CD4-positive, alpha-beta T cell treated with Interleukin-15 for 1 hour (primary cell): ENCODE measurements at regions not wholly inside any gene's neighbourhood (a gene's known extent, or its start where the extent isn't known, plus 50 kb on each side); places are given as distances from the start of the nearest gene placed in this dataset.
A peak's percentile ranks its signal among the peaks of the same experiment; 100 is the strongest.
"Not testable (repeated sequence)": the region's sequence is repeated elsewhere in the genome, so short reads cannot be mapped to it uniquely, and the experiment has no call there.

ENCODE experiments used
- DNase-seq: peaks from one replicate; pipeline ENCODE4 v3.0.0-alpha.2; 2020

- not testable (repeated sequence) for DNase-seq
Measured at GRCh38 chr1:146883190-146883589, 54.9 kb upstream of the NBPF12 start.

GRCh38 chr1:146881096-146881495 is 57.0 kb upstream of the NBPF12 start:
- not testable (repeated sequence) for DNase-seq

- not testable (repeated sequence) for DNase-seq
Measured at GRCh38 chr1:146863799-146864319, 74.3 kb upstream of the NBPF12 start.

- DNase-seq = not testable (repeated sequence)
Measured at GRCh38 chr1:146853147-146853546, 85.0 kb upstream of the NBPF12 start.

GRCh38 chr1:146850352-146850889 is 87.7 kb upstream of the NBPF12 start:
- DNase-seq = not testable (repeated sequence)

- DNase-seq = not testable (repeated sequence)
Measured at GRCh38 chr1:146838725-146839124, 99.4 kb upstream of the NBPF12 start.

GRCh38 chr1:146826957-146827356 is 111.2 kb upstream of the NBPF12 start:
- not testable (repeated sequence) for DNase-seq

GRCh38 chr1:146794236-146794635 is 143.9 kb upstream of the NBPF12 start:
- DNase-seq = not testable (repeated sequence)

- DNase-seq = not testable (repeated sequence)
Measured at GRCh38 chr1:146792725-146793124, 145.4 kb upstream of the NBPF12 start.

- not testable (repeated sequence) for DNase-seq
Measured at GRCh38 chr1:146784212-146784940, 153.7 kb upstream of the NBPF12 start.

GRCh38 chr1:146781235-146781634 is 156.9 kb upstream of the NBPF12 start:
- not testable (repeated sequence) for DNase-seq

GRCh38 chr1:146777826-146778602 is 160.1 kb upstream of the NBPF12 start:
- DNase-seq = not testable (repeated sequence)

- DNase-seq = not testable (repeated sequence)
Measured at GRCh38 chr1:146774988-146775387, 163.1 kb upstream of the NBPF12 start.

GRCh38 chr1:146774271-146774670 is 163.9 kb upstream of the NBPF12 start:
- not testable (repeated sequence) for DNase-seq

- not testable (repeated sequence) for DNase-seq
Measured at GRCh38 chr1:146771409-146771808, 166.7 kb upstream of the NBPF12 start.

GRCh38 chr1:146770998-146771397 is 167.1 kb upstream of the NBPF12 start:
- DNase-seq = not testable (repeated sequence)

- DNase-seq = not testable (repeated sequence)
Measured at GRCh38 chr1:146763234-146763633, 174.9 kb upstream of the NBPF12 start.

- not testable (repeated sequence) for DNase-seq
Measured at GRCh38 chr1:146756858-146757257, 181.3 kb upstream of the NBPF12 start.

- DNase-seq = not testable (repeated sequence)
Measured at GRCh38 chr1:146748686-146749085, 189.4 kb upstream of the NBPF12 start.

GRCh38 chr1:146731981-146732680 is 206.0 kb upstream of the NBPF12 start:
- not testable (repeated sequence) for DNase-seq

- peak; percentile 13 for DNase-seq
Measured at GRCh38 chr1:146729642-146730344, 208.3 kb upstream of the NBPF12 start.

GRCh38 chr1:146715054-146715453 is 223.1 kb upstream of the NBPF12 start:
- not testable (repeated sequence) for DNase-seq
